Calu3 (cell line): ENCODE measurements at regions not wholly inside any gene's neighbourhood (a gene's known extent, or its start where the extent isn't known, plus 50 kb on each side); places are given as distances from the start of the nearest gene placed in this dataset.
A peak's percentile ranks its signal among the peaks of the same experiment; 100 is the strongest.

ENCODE experiments used
- BruUV-seq: library from RNA; stranded (reverse); fragments of 400-500 nt; replicated peaks from 2 replicates; lab custom pipeline; 2021; lab: Mats Ljungman, UMichigan
- CTCF ChIA-PET: fragments of 300-600 bp; sonication (Branson Sonifier 250); formaldehyde crosslinking; loops from one replicate; lab custom pipeline; 2022; ENCODE audit warnings: antibody characterized with exemption; lab: Charles Lee
- DNase-seq: peaks from one replicate; pipeline ENCODE4 v3.0.0; 2022
- H3K27ac Mint-ChIP-seq: one replicate; pipeline ENCODE4 v1.8.0; 2022; ENCODE audit warnings: mixed read lengths; ENCODE audit not compliant: unreplicated experiment
- H3K27me3 Mint-ChIP-seq: one replicate; pipeline ENCODE4 v1.8.0; 2022; ENCODE audit warnings: mixed read lengths; ENCODE audit not compliant: unreplicated experiment
- H3K36me3 Mint-ChIP-seq: one replicate; pipeline ENCODE4 v1.8.0; 2022; ENCODE audit warnings: mild to moderate bottlenecking, moderate library complexity, mixed read lengths; ENCODE audit not compliant: insufficient read depth, unreplicated experiment
- H3K4me1 Mint-ChIP-seq: one replicate; pipeline ENCODE4 v1.8.0; 2022; ENCODE audit warnings: mild to moderate bottlenecking, low read depth, mixed read lengths; ENCODE audit not compliant: unreplicated experiment
- H3K4me3 Mint-ChIP-seq: one replicate; pipeline ENCODE4 v1.8.0; 2022; ENCODE audit warnings: mild to moderate bottlenecking, low read depth, moderate library complexity, mixed read lengths; ENCODE audit not compliant: unreplicated experiment
- H3K9me3 Mint-ChIP-seq: one replicate; pipeline ENCODE4 v1.8.0; 2022; ENCODE audit warnings: low read depth, mixed read lengths; ENCODE audit not compliant: unreplicated experiment
- intact Hi-C: fragments of 100-400 bp; cut with micrococcal nuclease; formaldehyde crosslinking; loops from one replicate; pipeline ENCODE4 v1.10.0; 2022; ENCODE audit not compliant: unreplicated experiment
- TF ChIP-seq, protein P1 (sequence below): fragments of 200-600 bp; IDR thresholded peaks from one replicate; pipeline ENCODE4 v1.8.0; 2022; ENCODE audit warnings: antibody characterized with exemption; ENCODE audit not compliant: unreplicated experiment

GRCh38 chr6:157757430-157758403 is 65.3 kb upstream of the SNX9 start:
- Mint-ChIP-seq H3K27ac (no peak overlapping the region), H3K4me1 (peaks cover 43% of the 10 kb centered on the region), H3K36me3 (peaks cover 17% of the 10 kb centered on the region), H3K9me3 (no peaks in the 10 kb centered on the region), H3K4me3 (no peak overlapping the region), H3K27me3 (no peaks in the 10 kb centered on the region)
- TF ChIP-seq, protein P1, sequence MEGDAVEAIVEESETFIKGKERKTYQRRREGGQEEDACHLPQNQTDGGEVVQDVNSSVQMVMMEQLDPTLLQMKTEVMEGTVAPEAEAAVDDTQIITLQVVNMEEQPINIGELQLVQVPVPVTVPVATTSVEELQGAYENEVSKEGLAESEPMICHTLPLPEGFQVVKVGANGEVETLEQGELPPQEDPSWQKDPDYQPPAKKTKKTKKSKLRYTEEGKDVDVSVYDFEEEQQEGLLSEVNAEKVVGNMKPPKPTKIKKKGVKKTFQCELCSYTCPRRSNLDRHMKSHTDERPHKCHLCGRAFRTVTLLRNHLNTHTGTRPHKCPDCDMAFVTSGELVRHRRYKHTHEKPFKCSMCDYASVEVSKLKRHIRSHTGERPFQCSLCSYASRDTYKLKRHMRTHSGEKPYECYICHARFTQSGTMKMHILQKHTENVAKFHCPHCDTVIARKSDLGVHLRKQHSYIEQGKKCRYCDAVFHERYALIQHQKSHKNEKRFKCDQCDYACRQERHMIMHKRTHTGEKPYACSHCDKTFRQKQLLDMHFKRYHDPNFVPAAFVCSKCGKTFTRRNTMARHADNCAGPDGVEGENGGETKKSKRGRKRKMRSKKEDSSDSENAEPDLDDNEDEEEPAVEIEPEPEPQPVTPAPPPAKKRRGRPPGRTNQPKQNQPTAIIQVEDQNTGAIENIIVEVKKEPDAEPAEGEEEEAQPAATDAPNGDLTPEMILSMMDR = no peak
- DNase-seq = no peak
- CTCF ChIA-PET = interaction anchor here (3.2 kb wide), 1 partner anchor 116 kb away, joined by 14 read pairs; no protein-coding TSS in a partner anchor
- no TSS peak for BruUV-seq
- intact Hi-C loops = no loop called here

DNA sequence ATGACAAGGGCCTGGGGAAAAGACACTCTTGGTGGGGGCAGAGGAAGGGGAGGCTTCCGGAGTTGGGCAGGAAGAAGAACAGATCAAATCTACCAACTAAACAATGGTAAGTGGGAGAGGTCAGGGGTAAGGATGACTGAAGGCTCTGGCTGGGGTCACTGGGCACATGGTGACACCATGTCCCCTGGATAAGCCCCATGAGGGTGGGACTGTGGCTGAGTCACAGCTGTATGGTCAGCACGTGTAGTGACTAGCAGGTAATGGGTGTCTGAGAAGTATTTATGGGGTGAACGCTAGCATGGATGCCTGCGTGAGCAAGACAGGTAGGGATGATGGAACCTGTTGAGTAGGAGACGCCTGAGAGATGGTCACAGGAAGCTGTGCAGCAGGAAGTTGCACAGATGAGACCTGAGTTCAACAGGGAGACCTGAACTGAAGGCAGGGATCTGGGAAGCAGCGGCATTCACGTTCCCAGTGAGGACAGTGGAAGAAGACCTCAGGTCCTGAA is 64.5 kb upstream of the SNX9 start:
- Mint-ChIP-seq H3K4me3 (no peak overlapping the region), H3K27ac (no peak overlapping the region), H3K4me1 (peaks cover 50% of the 10 kb centered on the region), H3K36me3 (peaks cover 26% of the 10 kb centered on the region), H3K27me3 (no peaks in the 10 kb centered on the region), H3K9me3 (no peaks in the 10 kb centered on the region)
- CTCF ChIA-PET = no interaction called here
- no TSS peak for BruUV-seq
- TF ChIP-seq, protein P1 = no peak
- intact Hi-C loops = no loop called here
- no peak for DNase-seq

GRCh38 chr6:157759028-157759427 is 64.0 kb upstream of the SNX9 start:
- no peaks in the 10 kb centered on the region for H3K9me3 Mint-ChIP-seq
- no peak overlapping the region for H3K27ac Mint-ChIP-seq
- no peak for DNase-seq
- intact Hi-C loops = no loop called here
- CTCF ChIA-PET = no interaction called here
- TF ChIP-seq, protein P1 = no peak
- H3K27me3 Mint-ChIP-seq = no peaks in the 10 kb centered on the region
- no peak overlapping the region for H3K4me3 Mint-ChIP-seq
- BruUV-seq = no TSS peak
- H3K4me1 Mint-ChIP-seq = peaks cover 52% of the 10 kb centered on the region
- H3K36me3 Mint-ChIP-seq = peaks cover 29% of the 10 kb centered on the region

- intact Hi-C loops = loop anchor here (5.0 kb wide), 2 partner anchors 62 to 112 kb away; partner anchors contain the start of gene SNX9
- peaks cover 39% of the 10 kb centered on the region for H3K36me3 Mint-ChIP-seq
- H3K9me3 Mint-ChIP-seq = no peaks in the 10 kb centered on the region
- H3K4me3 Mint-ChIP-seq = no peak overlapping the region
- no peak for DNase-seq
- no TSS peak for BruUV-seq
- CTCF ChIA-PET = no interaction called here
- no peaks in the 10 kb centered on the region for H3K27me3 Mint-ChIP-seq
- H3K27ac Mint-ChIP-seq = peak overlapping the region; percentile 97
- TF ChIP-seq, protein P1 = no peak
- H3K4me1 Mint-ChIP-seq = peaks cover 63% of the 10 kb centered on the region
Observed at GRCh38 chr6:157760137-157760536, 62.9 kb upstream of the SNX9 start.
